WERI-Rb-1 (cell line): ENCODE measurements at regions not wholly inside any gene's neighbourhood (a gene's known extent, or its start where the extent isn't known, plus 50 kb on each side); places are given as distances from the start of the nearest gene placed in this dataset.

Source experiments
- DNase-seq: peaks from one replicate; pipeline ENCODE4 v3.0.0-alpha.2; 2020
- H3K27ac ChIP-seq: fragments of 250-450 bp; sonication (Bioruptor Pico); 2 replicates; pipeline ENCODE4 v1.5.1; 2020; ENCODE audit warnings: mild to moderate bottlenecking, moderate library complexity
- H3K27me3 ChIP-seq: fragments of 250-450 bp; sonication (Bioruptor Pico); 2 replicates; pipeline ENCODE4 v1.5.1; 2021; ENCODE audit warnings: mild to moderate bottlenecking, low read depth, moderate library complexity; ENCODE audit not compliant: insufficient read depth, severe bottlenecking
- H3K36me3 ChIP-seq: fragments of 250-450 bp; sonication (Bioruptor Pico); 2 replicates; pipeline ENCODE4 v1.5.1; 2020; ENCODE audit warnings: mild to moderate bottlenecking, moderate library complexity
- H3K4me3 ChIP-seq: 2 replicates; pipeline ENCODE4 v1.5.1; 2011; ENCODE audit warnings: low read depth, mild to moderate bottlenecking, control low read depth, low read length
- H3K9me3 ChIP-seq: fragments of 250-450 bp; sonication (Bioruptor Pico); 2 replicates; pipeline ENCODE4 v1.5.1; 2021; ENCODE audit warnings: mild to moderate bottlenecking, moderate library complexity; ENCODE audit not compliant: severe bottlenecking
- TF ChIP-seq, protein P1 (sequence below): IDR thresholded peaks from 2 replicates; pipeline ENCODE4 v1.5.1; 2011; ENCODE audit warnings: low read depth, mild to moderate bottlenecking, control low read depth, inconsistent platforms, low read length

DNA sequence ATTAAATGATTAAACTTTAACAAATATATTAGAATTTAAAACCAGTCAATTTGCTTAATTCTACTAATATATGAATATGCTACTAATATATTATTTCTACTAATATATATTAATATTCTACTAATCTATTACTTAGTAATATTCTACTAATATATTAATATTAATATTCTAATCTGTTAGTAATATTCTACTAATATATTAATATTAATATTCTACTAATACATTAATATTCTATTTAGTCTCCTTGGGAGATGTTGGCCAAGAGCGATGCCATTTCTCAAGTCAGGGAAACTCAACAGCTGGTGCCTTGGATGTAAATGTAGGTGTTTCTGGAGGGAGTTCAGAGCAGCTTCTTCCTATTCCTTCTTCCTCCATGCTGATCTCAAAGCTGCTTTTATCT, 259.2 kb upstream of the TMTC4 start:
- no peak for DNase-seq
- TF ChIP-seq, protein P1, sequence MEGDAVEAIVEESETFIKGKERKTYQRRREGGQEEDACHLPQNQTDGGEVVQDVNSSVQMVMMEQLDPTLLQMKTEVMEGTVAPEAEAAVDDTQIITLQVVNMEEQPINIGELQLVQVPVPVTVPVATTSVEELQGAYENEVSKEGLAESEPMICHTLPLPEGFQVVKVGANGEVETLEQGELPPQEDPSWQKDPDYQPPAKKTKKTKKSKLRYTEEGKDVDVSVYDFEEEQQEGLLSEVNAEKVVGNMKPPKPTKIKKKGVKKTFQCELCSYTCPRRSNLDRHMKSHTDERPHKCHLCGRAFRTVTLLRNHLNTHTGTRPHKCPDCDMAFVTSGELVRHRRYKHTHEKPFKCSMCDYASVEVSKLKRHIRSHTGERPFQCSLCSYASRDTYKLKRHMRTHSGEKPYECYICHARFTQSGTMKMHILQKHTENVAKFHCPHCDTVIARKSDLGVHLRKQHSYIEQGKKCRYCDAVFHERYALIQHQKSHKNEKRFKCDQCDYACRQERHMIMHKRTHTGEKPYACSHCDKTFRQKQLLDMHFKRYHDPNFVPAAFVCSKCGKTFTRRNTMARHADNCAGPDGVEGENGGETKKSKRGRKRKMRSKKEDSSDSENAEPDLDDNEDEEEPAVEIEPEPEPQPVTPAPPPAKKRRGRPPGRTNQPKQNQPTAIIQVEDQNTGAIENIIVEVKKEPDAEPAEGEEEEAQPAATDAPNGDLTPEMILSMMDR: no peak
- Histone ChIP-seq H3K27ac (no peak overlapping the region), H3K9me3 (peaks cover 4% of the 10 kb centered on the region), H3K36me3 (no peaks in the 10 kb centered on the region), H3K4me3 (no peak overlapping the region), H3K27me3 (no peaks in the 10 kb centered on the region)

DNA sequence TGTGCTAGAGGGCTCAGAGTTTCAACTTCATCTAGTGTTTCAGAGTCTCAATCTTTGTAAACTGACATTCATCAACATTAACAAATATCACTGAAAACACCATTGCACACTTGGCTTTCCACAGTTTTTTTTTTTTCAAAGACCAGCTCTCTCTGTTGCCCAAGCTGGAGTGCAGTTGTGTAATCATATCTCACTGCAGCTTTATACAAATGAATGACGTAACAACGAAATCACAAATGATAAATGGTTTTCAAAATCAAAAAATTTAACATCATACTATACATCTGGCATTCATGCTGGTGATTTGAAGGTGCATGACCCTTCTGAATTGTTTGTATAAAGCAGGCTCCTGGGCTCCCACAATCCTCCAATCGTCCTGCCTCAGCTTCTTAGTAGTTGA, 248.0 kb upstream of the TMTC4 start:
- Histone ChIP-seq H3K36me3 (no peaks in the 10 kb centered on the region), H3K27me3 (peaks cover 21% of the 10 kb centered on the region), H3K27ac (no peak overlapping the region), H3K4me3 (no peak overlapping the region), H3K9me3 (no peaks in the 10 kb centered on the region)
- no peak for DNase-seq
- TF ChIP-seq, protein P1: no peak

DNA sequence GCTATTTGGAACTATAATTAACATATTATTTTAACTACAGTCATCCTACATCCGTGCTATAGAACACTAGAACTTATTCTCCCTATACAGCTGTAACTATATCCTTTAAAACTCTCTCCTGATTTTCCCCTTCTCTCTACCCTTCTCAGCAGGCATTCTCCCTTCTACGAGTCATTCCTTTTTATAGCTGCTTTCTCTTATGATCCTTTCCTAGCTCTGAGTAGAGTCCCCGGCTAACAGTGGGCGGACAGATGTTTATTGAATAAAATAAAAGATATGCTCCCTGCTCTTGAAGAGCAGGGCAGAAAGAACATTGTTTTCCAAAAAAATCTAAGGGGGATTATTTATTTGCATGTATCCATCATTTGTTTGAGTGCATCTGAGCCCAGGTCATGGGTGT, 246.5 kb upstream of the TMTC4 start:
- no peak overlapping the region for H3K4me3 ChIP-seq
- peaks cover 27% of the 10 kb centered on the region for H3K27me3 ChIP-seq
- no peak for DNase-seq
- no peak overlapping the region for H3K27ac ChIP-seq
- no peaks in the 10 kb centered on the region for H3K36me3 ChIP-seq
- TF ChIP-seq, protein P1: no peak
- H3K9me3 ChIP-seq: no peaks in the 10 kb centered on the region

DNA sequence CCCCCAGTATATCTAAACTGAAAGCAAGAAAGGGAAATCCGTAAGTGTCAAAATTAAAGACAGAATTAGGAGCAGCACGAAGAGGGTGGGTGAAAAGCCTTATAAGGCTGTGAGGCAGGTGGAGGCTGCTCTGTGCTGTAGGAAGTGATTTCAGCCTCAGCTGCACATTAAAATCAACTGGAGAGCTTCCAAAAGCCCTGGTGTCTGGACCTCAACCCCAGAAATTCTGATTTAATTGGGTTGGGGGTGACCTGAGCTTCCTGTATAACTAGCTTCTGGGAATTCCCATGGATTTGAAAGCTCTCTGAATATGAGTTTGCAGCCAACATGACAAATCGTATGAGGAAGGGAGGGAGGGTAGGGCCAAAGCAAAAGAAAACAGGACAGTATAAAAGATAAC, 242.4 kb upstream of the TMTC4 start:
- Histone ChIP-seq H3K9me3 (no peaks in the 10 kb centered on the region), H3K27ac (no peak overlapping the region), H3K36me3 (no peaks in the 10 kb centered on the region), H3K27me3 (peaks cover 43% of the 10 kb centered on the region), H3K4me3 (no peak overlapping the region)
- DNase-seq: no peak
- TF ChIP-seq, protein P1: no peak

DNA sequence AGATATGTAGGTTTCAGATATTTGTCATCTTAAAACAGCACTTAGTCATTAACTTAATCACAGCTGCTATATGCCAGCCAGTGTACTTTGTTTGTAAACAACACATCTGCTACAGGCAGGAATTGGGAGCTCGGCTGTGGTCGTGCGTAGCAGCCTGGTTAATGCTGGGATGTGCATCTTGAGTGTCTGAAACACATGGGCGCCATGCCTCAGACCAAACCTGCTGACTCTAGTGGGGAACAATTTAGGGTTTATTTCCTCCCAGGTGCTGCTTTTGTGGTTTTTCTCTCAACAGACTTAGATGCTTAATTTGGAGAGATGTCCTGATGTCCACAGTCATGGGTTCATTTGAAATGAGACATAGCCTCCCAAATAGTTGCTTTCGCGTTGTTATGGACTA, 238.5 kb upstream of the TMTC4 start:
- Histone ChIP-seq H3K4me3 (no peak overlapping the region), H3K27ac (no peak overlapping the region), H3K9me3 (no peaks in the 10 kb centered on the region), H3K36me3 (no peaks in the 10 kb centered on the region), H3K27me3 (peaks cover 35% of the 10 kb centered on the region)
- no peak for DNase-seq
- TF ChIP-seq, protein P1: no peak

DNA sequence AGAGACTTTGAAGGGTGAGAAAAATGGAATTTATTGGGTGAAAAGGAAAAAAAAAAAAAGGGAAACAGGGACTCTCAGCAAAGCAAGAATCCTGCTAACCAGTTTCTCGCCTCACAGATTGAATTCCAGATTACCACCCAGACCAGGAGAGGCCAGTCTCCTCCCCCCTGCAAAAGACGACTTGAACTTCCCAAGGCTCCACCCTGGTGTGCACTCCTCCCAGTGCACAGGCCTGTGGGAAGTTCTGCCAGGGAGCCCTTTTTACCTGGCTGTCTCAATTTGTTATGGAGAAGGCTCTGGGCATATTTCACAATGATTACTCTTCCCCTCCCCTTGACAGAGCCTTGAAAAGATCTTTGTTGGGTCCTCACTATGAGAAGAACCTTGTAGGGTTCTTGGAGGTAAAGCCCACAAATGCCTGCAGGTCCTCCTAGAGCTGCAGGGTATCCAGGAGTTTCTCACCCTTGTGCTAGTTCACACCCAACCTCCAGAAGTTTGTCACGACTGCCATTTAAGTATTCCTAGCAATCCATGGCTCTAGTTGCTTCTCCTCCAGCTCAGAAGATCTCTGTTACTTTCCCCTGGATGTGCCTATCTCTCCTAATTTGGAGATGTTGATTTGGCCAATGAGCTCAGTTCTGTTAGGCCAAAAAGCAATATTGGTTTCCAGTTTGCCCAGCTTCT, 229.8 kb upstream of the TMTC4 start:
- Histone ChIP-seq H3K36me3 (no peaks in the 10 kb centered on the region), H3K9me3 (no peaks in the 10 kb centered on the region), H3K4me3 (no peak overlapping the region), H3K27ac (no peak overlapping the region), H3K27me3 (peaks cover 5% of the 10 kb centered on the region)
- TF ChIP-seq, protein P1: no peak
- no peak for DNase-seq
